ENCODE measurements at regions not wholly inside any gene's neighbourhood (a gene's known extent, or its start where the extent isn't known, plus 50 kb on each side); places are given as distances from the start of the nearest gene placed in this dataset.

- H3K4me1 ChIP-seq: no peaks in the 10 kb centered on the region
- no peak overlapping the region for H3K27ac ChIP-seq
- no peak for DNase-seq (ENCODE audit: low spot score)
- H3K9me3 ChIP-seq: no peaks in the 10 kb centered on the region
- TF ChIP-seq CTCF (IDR thresholded peaks at IDR 0.05): no peak
- no peaks in the 10 kb centered on the region for H3K27me3 ChIP-seq
- no peak overlapping the region for H3K4me3 ChIP-seq
- no peaks in the 10 kb centered on the region for H3K36me3 ChIP-seq
These were observed 484.9 kb upstream of the ATP2B1 start for GRCh38 chr12:90193500-90193899.

GRCh38 chr12:90188857-90189256 lies 480.2 kb upstream of the ATP2B1 start:
- Histone ChIP-seq H3K27ac (no peak overlapping the region), H3K4me1 (no peaks in the 10 kb centered on the region), H3K9me3 (peaks cover 0 to 4% of the 10 kb centered on the region in 2 donors), H3K27me3 (no peaks in the 10 kb centered on the region), H3K36me3 (no peaks in the 10 kb centered on the region), H3K4me3 (no peak overlapping the region)
- no peak for DNase-seq (ENCODE audit: low spot score)
- no peak for TF ChIP-seq CTCF (IDR thresholded peaks at IDR 0.05)

GRCh38 chr12:90183201-90183600 lies 474.6 kb upstream of the ATP2B1 start:
- TF ChIP-seq CTCF (IDR thresholded peaks at IDR 0.05): no peak
- Histone ChIP-seq H3K36me3 (no peaks in the 10 kb centered on the region), H3K9me3 (peaks cover 0 to 17% of the 10 kb centered on the region in 2 donors), H3K27me3 (no peaks in the 10 kb centered on the region), H3K27ac (no peak overlapping the region), H3K4me1 (no peaks in the 10 kb centered on the region), H3K4me3 (no peak overlapping the region)
- DNase-seq (ENCODE audit: low spot score): no peak

GRCh38 chr12:90181216-90181615 lies 472.6 kb upstream of the ATP2B1 start:
- DNase-seq (ENCODE audit: low spot score): no peak
- Histone ChIP-seq H3K9me3 (peaks cover 0 to 21% of the 10 kb centered on the region in 2 donors), H3K4me3 (no peak overlapping the region), H3K4me1 (no peaks in the 10 kb centered on the region), H3K27me3 (no peaks in the 10 kb centered on the region), H3K27ac (no peak overlapping the region), H3K36me3 (no peaks in the 10 kb centered on the region)
- TF ChIP-seq CTCF (IDR thresholded peaks at IDR 0.05): no peak

- Histone ChIP-seq H3K27ac (no peak overlapping the region), H3K4me3 (no peak overlapping the region), H3K27me3 (no peaks in the 10 kb centered on the region), H3K36me3 (no peaks in the 10 kb centered on the region), H3K9me3 (peaks cover 0 to 4% of the 10 kb centered on the region in 2 donors), H3K4me1 (no peaks in the 10 kb centered on the region)
- no peak for TF ChIP-seq CTCF (IDR thresholded peaks at IDR 0.05)
- no peak for DNase-seq (ENCODE audit: low spot score)
These were observed 466.3 kb upstream of the ATP2B1 start for GRCh38 chr12:90174956-90175355.

GRCh38 chr12:90174198-90174510 lies 465.5 kb upstream of the ATP2B1 start:
- H3K36me3 ChIP-seq: no peaks in the 10 kb centered on the region
- DNase-seq (ENCODE audit: low spot score): no peak
- TF ChIP-seq CTCF (IDR thresholded peaks at IDR 0.05): no peak
- no peaks in the 10 kb centered on the region for H3K4me1 ChIP-seq
- no peak overlapping the region for H3K4me3 ChIP-seq
- H3K9me3 ChIP-seq: peaks cover 0 to 4% of the 10 kb centered on the region in 2 donors
- H3K27me3 ChIP-seq: no peaks in the 10 kb centered on the region
- H3K27ac ChIP-seq: no peak overlapping the region

All from right atrium auricular region (tissue), 2 donors.